ENCODE measurements at regions not wholly inside any gene's neighbourhood (a gene's known extent, or its start where the extent isn't known, plus 50 kb on each side); places are given as distances from the start of the nearest gene placed in this dataset.

DNA sequence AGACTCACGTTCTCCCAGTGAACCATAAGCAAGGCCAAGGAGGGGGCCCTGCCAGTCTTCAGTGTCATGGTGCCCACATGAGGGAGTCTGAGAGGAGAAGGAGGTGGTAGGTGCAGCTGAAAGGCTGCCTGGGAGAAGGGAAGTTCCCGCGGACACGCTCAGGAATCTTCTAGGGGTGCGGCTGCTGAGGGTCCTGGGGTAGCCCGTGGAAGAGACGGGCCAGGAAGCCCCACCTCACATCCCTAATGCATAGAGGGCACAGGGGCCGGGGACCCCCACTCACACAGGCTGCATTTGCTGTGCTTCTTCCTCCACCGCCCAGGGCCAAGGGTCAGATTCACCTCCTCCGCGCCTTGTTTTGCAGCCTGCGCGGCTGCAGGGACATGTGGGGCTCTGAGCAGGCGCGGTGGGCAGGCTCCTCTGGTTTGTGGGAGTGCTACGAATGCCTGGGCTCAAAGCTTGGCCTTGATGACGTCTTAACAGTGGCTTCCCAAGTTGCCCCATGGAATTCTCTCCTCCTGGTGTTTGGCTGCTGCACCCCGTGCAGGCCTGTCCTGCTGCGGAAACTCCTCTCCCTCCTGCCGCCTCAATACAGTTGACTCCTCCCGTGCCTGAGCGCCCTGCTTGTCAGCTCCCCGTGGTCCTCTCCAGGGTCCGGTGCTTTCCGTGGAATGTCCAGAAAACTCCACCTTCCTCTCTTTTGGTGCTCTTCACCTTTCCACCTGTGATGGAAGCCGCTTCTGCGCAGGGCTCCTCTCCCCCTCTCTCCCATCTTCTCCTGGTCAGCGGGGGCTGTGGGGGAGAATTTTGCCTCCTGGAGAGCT, 95.7 kb downstream of the VAPA start:
- no peak for DNase-seq (ENCODE audit: low read depth in 2 of 2)

DNA sequence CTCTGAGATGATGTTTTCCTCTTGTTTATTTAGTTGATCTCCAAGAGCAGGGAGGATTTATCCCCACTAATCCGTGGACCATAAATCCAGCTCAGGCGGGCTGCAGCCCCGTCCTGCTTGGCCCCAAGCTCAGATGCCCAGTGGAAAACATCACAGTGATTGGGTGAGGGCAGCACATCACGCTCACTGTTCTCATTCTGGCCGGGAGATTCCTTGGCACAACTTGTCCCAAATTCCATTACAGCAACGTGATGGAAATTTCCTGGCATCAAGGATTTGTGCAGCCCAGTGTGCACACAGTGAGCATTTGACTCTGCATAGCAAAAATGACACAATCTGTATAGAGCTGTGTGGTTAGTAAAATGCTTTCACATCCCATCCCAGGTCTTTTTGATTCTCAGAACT, 96.8 kb downstream of the VAPA start:
- DNase-seq (ENCODE audit: low read depth in 2 of 2), result no peak

GRCh38 chr18:10011061-10011460, 97.2 kb downstream of the VAPA start:
- DNase-seq (ENCODE audit: low read depth in 2 of 2), result no peak

DNA sequence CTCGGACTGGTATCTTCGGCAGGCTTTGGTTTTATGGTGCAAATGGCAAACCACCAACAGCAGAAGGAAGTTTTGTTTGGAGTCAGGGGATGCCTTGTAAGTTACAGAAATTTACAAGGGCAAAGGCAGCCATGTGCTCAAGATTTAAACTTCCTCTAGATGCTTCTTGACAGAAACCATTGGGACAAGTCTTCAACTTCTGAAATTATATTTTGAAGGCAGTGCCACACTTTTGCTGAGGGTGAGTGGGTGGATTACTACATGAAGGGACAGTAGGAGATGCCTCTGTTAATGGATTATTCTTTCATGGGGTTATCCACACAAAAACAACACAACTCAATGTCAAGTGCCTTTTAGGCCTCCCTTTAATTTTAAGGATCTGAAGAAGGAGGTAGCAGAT, 97.9 kb downstream of the VAPA start:
- no peak for DNase-seq (ENCODE audit: low read depth in 2 of 2)

- no peak for DNase-seq (ENCODE audit: low read depth in 2 of 2)
Observed at GRCh38 chr18:10012526-10012925, 98.7 kb downstream of the VAPA start.

DNA sequence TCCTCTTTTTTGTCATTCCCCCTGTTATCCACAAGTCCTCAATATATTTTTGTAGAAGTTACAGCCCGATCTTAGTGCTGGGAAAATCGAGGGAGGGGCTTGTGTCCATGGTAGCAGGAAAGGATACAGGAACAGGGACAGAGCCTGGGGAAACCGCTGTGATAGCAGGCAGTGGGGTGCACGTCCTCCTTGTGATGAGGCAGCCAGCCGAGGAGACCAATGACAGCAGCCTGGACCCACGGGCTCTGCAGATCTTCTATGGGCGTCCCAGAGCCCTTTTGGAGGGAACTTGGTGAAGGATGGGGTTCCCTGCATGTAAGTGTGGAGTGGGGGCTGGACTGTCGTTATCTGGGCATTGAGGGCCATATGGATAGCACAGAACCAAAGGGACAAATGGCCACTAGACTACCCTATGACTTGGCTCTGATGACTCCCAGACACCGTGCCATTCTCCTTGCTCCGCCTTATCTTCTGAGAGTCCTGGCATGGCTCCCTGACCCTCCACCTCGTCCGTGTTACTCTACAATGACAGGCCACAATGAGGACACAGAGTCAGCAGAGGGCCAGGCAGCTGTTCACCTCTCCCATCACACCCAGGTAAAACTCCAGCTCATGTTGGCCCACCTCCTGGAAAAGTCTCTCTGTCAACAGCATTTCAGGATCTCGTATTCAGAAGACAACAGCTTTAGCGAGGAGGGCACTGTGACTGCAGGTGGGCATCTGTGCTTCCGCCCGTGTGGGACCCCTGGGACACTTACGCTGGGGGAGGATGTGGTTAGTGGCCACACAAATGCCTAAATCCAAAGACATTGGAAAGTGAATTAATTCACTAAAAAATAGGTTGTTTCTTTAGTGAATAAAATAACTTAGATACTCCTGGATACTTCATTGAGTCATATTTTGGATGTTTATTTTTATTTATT, 100.1 kb downstream of the VAPA start:
- no peak for DNase-seq (ENCODE audit: low read depth in 2 of 2)

DNA sequence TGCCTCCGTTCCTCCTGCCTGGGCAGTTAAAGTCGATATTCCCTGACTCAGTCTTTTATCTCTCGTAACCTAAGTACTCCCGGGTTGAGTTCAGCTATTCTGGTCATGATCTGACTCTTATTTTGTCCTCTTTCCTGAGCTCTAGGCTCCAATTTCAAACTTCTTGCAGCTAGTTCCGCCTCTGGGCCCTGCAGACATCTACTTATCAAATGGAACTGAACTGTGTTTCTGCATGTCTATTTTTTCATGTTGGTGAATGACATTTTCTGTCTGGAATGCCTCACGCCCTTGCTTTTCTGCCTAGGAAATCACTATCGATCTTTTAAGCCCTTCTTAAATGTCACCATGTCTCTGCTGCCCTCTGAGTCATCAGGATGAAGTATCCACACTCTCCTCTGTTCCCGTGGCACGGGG, 101.5 kb downstream of the VAPA start:
- DNase-seq (ENCODE audit: low read depth in 2 of 2), result no peak

- no peak for DNase-seq (ENCODE audit: low read depth in 2 of 2)
Observed at GRCh38 chr18:10015941-10016819, 102.4 kb downstream of the VAPA start.

DNA sequence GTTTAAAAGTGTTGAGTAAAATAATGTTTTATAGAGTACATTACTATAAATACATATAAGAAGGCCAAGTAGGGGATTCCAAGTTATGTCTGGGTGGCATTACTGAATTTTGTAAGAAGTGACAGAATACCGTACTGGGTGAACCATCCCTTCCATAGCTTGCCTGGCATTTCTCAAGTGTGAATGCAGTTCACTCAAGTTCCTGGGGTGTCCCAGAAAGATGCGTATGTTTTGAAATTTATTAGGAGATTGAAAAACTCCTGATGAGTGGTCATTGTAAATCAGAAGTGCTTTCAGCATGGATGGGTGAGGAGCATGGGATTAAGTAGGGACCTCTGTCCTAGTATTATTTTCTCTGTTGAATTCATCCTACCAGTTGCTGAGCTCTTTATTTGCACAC, 103.2 kb downstream of the VAPA start:
- no peak for DNase-seq (ENCODE audit: low read depth in 2 of 2)

DNA sequence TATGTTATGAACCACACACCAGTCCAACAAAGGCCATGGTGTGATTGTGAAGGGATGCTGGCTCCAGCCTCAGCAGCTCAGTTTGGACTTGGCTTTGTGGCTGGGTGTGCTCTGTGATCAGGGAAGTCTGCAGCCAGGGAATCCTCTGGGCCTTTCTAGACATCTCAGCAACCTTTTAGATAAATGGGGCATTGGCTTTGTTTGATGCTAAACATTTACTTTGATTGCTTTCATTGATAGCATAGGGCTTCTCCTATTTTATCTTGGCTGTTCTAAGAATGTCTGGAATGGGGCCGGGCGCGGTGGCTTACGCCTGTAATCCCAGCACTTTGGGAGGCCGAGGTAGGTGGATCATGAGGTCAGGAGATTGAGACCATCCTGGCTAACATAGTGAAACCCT, 104.5 kb downstream of the VAPA start:
- no peak for DNase-seq (ENCODE audit: low read depth in 2 of 2)

GRCh38 chr18:10020171-10020570, 106.4 kb downstream of the VAPA start:
- no peak for DNase-seq (ENCODE audit: low read depth in 2 of 2)

- DNase-seq (ENCODE audit: low read depth in 2 of 2), result no peak
Observed at GRCh38 chr18:10022365-10022764, 108.5 kb downstream of the VAPA start.

- no peak for DNase-seq (ENCODE audit: low read depth in 2 of 2)
Observed at GRCh38 chr18:10023853-10024570, 110.2 kb downstream of the VAPA start.

- no peak for DNase-seq (ENCODE audit: low read depth in 2 of 2)
Observed at GRCh38 chr18:10025711-10026670, 112.2 kb downstream of the VAPA start.

GRCh38 chr18:10027031-10027430, 113.2 kb downstream of the VAPA start:
- no peak for DNase-seq (ENCODE audit: low read depth in 2 of 2)

GRCh38 chr18:10027461-10027860, 113.6 kb downstream of the VAPA start:
- no peak for DNase-seq (ENCODE audit: low read depth in 2 of 2)

- DNase-seq (ENCODE audit: low read depth in 2 of 2), result no peak
Observed at GRCh38 chr18:10029711-10030110, 115.9 kb downstream of the VAPA start.

DNA sequence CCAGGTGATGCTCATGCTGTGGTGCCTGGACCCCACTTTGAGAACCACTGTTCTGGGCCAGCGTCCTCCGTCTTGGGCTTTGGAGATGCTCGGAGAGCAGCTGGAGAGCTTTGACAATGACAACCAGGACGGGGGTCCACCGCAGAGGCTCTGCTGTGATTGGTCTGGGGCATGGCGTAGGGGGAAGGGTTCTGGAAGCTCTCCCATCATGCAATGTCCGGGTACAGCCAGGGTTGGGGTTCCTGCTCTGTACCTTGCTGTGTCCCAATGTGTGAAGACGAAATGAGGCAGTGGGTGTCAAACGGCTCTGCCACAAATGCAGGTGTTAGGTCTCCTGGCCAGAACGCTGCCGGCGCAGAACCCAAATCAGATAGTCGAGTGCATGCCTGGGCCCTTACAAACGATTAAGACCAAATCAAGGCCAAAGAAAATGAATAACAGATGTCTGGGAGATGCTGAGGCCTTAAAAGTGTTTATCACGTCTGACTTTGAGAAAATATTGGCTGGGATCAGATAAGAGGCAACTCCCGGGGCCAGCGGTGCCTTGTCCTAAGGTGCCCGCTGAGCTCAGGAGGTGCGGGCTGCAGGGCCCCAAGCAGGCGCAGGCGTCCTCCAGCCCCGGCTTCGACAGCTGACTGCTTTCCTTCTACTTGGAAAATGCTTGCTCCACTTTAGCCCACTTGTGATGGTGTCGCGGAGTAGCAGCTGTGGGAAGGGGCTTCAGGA, 117.2 kb downstream of the VAPA start:
- no peak for DNase-seq (ENCODE audit: low read depth in 2 of 2)

DNA sequence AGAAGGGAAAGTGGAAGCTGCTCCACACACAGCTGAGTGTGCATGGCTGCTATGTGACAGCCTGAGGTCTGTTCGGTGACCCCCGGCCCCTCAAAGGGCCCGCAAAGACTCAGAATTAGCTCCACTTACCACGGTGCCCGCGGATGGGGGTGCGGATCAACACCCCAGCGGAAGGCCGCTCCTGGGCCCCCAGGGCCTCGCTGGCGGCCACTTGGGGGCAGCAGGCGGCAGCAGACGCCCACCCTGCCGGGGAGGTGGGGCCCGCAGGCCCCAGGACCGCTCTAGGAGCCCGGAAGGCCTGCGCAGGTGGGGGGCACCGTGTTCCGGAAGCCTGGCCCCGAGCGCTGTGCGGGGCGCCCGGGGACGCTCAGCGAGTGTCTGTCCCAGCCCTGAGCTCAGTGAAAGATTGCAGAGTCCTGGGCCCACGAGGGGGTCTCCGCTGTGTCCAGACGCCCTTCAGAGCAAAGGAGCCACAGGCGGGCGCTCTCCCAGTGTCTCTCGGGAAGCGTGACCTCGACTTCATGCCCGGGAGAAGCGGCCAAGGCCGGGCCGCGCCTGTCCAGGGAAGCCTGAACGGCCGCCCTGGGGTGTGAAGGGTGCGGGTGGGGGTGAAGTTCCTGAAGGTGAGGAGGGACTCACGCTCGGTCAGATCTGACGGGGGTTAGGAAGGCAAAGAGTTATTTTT, 118.7 kb downstream of the VAPA start:
- peak in 1 of 2 donors; percentile 3 for DNase-seq (ENCODE audit: low read depth in 2 of 2)
